NB4 (cell line): ENCODE measurements at regions not wholly inside any gene's neighbourhood (a gene's known extent, or its start where the extent isn't known, plus 50 kb on each side); places are given as distances from the start of the nearest gene placed in this dataset.

Experiments
- CTCF ChIP-seq: IDR thresholded peaks from one replicate; pipeline ENCODE4 v1.5.1; 2012; ENCODE audit warnings: low read depth, low read length
- MYC ChIP-seq: IDR thresholded peaks from 2 replicates; pipeline ENCODE4 v1.6.1; 2011; ENCODE audit warnings: low read depth, low read length
- POLR2A ChIP-seq: IDR thresholded peaks from 2 replicates; pipeline ENCODE4 v1.6.1; 2011; ENCODE audit warnings: mild to moderate bottlenecking; ENCODE audit not compliant: insufficient read length; ENCODE audit errors: extremely low read depth
- TF ChIP-seq, protein P1 (sequence below): IDR thresholded peaks from 2 replicates; pipeline ENCODE4 v1.6.1; 2011; ENCODE audit warnings: low read depth, low read length

DNA sequence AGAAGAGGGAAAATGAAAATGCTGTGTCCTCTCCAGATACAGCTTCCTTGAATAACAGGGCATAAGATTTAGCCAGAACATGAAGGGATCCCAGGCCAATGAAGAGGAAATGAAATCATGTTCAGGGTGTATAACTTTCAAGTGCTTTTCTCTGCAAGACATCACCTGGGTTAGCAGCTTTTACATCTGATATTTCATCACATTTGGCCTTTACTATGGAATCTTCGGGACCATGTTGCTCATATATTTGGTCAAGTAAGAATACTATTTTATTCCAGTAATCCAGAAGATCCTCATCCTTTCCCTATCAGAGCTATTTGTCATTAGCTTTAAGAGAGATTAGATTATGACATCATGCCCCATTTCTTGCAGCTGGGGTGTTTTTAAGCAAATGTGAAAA, 66.3 kb upstream of the OR5AK2 start:
- TF ChIP-seq POLR2A (no peak), CTCF (no peak), MYC (no peak)
- TF ChIP-seq, protein P1, sequence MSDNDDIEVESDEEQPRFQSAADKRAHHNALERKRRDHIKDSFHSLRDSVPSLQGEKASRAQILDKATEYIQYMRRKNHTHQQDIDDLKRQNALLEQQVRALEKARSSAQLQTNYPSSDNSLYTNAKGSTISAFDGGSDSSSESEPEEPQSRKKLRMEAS, result no peak
